Keratinocyte (primary cell): ENCODE measurements at regions not wholly inside any gene's neighbourhood (a gene's known extent, or its start where the extent isn't known, plus 50 kb on each side); places are given as distances from the start of the nearest gene placed in this dataset.

Experiments used
- DNase-seq: peaks from one replicate; pipeline ENCODE4 v3.0.0-alpha.2; 2011; ENCODE audit warnings: low read depth, missing footprints, low spot score
- FAIRE-seq: peaks from 2 replicates; lab custom pipeline; 2011; peaks lifted over from hg19 to GRCh38; lab: Jason Lieb, UNC
- H2AFZ ChIP-seq: 2 replicates; pipeline ENCODE4 v1.6.0; 2012; ENCODE audit warnings: low read length, control low read depth, inconsistent platforms; ENCODE audit not compliant: control insufficient read depth
- H3K27ac ChIP-seq: 2 replicates; pipeline ENCODE4 v1.5.1; 2011; ENCODE audit warnings: low read length; ENCODE audit not compliant: control insufficient read depth, insufficient read depth
- H3K27me3 ChIP-seq: 3 replicates; pipeline ENCODE4 v1.6.0; 2011; ENCODE audit warnings: low read length; ENCODE audit not compliant: control insufficient read depth, insufficient read depth; ENCODE audit errors: extremely low read depth
- H3K36me3 ChIP-seq, 2 experiments: 2 replicates in 1 of 2; 3 replicates in 1 of 2; pipeline ENCODE4 v1.5.1; 2011; ENCODE audit warnings: low read length in 2 of 2, mild to moderate bottlenecking in 1 of 2; ENCODE audit not compliant: control insufficient read depth in 2 of 2, insufficient read depth in 2 of 2; ENCODE audit errors: extremely low read depth in 1 of 2
- H3K4me1 ChIP-seq: 3 replicates; pipeline ENCODE4 v1.5.1; 2011; ENCODE audit warnings: low read length; ENCODE audit not compliant: control insufficient read depth, insufficient read depth; ENCODE audit errors: extremely low read depth
- H3K4me2 ChIP-seq: 3 replicates; pipeline ENCODE4 v1.6.0; 2011; ENCODE audit warnings: low read depth, low read length; ENCODE audit not compliant: control insufficient read depth, insufficient read depth; ENCODE audit errors: extremely low read depth
- H3K4me3 ChIP-seq, 3 experiments: fragments of 200-600 bp in 1 of 3; sonication (generic) in 1 of 3; 2 replicates in 2 of 3; 3 replicates in 1 of 3; pipeline ENCODE4 v1.5.1; 2011 to 2016; ENCODE audit warnings: low read length in 3 of 3, mild to moderate bottlenecking in 3 of 3, control low read depth in 2 of 3, inconsistent platforms in 1 of 3, low read depth in 1 of 3, mixed read lengths in 1 of 3, mixed run types in 1 of 3, moderate library complexity in 1 of 3; ENCODE audit not compliant: control insufficient read depth in 2 of 3, insufficient read depth in 2 of 3; ENCODE audit errors: extremely low read depth in 1 of 3
- H3K79me2 ChIP-seq: 2 replicates; pipeline ENCODE4 v1.6.0; 2012; ENCODE audit warnings: low read length; ENCODE audit not compliant: control insufficient read depth, insufficient read depth
- H3K9ac ChIP-seq: 3 replicates; pipeline ENCODE4 v1.6.0; 2011; ENCODE audit warnings: low read length; ENCODE audit not compliant: control insufficient read depth, insufficient read depth; ENCODE audit errors: extremely low read depth
- H3K9me1 ChIP-seq: 3 replicates; pipeline ENCODE4 v1.6.0; 2011; ENCODE audit warnings: low read length; ENCODE audit not compliant: control insufficient read depth, insufficient read depth; ENCODE audit errors: extremely low read depth
- H3K9me3 ChIP-seq: 2 replicates; pipeline ENCODE4 v1.5.1; 2012; ENCODE audit warnings: low read depth, low read length; ENCODE audit not compliant: control insufficient read depth
- H4K20me1 ChIP-seq: 3 replicates; pipeline ENCODE4 v1.6.0; 2011; ENCODE audit warnings: low read length; ENCODE audit not compliant: control insufficient read depth, insufficient read depth; ENCODE audit errors: extremely low read depth
- EZH2 ChIP-seq: IDR thresholded peaks from one replicate; pipeline ENCODE4 v1.6.1; 2012; ENCODE audit warnings: inconsistent platforms, mild to moderate bottlenecking, low read length, moderate library complexity
- dilution Hi-C: fragments of 300-500 bp; cut with MboI; formaldehyde crosslinking; loops from one replicate; pipeline ENCODE4 v1.7.0; 2020; ENCODE audit warnings: low sequenced_read_pairs; ENCODE audit not compliant: extremely low pct_ligation_motif_present
- TF ChIP-seq, protein P1 (sequence below), 3 experiments: IDR thresholded peaks in 1 of 3; conservative IDR thresholded peaks in 1 of 3; optimal IDR thresholded peaks in 1 of 3; 2 replicates in 2 of 3; 3 replicates in 1 of 3; pipeline versions ENCODE3 to v1.5.1; 2011; ENCODE audit warnings: low read length in 3 of 3, mild to moderate bottlenecking in 3 of 3, moderate library complexity in 2 of 3, control low read depth in 1 of 3, inconsistent platforms in 1 of 3; ENCODE audit not compliant: insufficient read depth in 2 of 3; ENCODE audit errors: extremely low read depth in 1 of 3

DNA sequence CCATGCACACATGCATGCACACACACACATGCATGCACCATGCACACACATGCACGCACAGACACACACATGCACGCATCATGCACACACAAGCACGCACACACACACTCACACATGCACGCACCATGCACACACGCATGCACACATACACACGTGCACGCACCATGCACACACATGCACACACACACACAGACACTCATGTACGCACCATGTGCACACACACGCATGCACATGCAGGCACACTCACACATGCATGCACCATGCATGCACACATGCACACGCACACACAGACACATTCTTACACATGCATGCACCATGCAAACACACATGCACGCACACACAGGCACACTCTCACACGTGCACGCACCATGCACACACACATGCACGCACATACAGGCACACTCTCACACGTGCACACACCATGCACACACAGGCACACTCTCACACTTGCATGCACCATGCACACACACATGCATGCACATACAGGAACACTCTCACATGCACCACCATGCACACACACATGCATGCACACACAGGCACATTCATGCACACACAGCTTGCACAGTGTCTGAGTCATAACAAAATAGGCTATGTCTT lies 117.5 kb downstream of the TENT4A start:
- TF ChIP-seq, protein P1, sequence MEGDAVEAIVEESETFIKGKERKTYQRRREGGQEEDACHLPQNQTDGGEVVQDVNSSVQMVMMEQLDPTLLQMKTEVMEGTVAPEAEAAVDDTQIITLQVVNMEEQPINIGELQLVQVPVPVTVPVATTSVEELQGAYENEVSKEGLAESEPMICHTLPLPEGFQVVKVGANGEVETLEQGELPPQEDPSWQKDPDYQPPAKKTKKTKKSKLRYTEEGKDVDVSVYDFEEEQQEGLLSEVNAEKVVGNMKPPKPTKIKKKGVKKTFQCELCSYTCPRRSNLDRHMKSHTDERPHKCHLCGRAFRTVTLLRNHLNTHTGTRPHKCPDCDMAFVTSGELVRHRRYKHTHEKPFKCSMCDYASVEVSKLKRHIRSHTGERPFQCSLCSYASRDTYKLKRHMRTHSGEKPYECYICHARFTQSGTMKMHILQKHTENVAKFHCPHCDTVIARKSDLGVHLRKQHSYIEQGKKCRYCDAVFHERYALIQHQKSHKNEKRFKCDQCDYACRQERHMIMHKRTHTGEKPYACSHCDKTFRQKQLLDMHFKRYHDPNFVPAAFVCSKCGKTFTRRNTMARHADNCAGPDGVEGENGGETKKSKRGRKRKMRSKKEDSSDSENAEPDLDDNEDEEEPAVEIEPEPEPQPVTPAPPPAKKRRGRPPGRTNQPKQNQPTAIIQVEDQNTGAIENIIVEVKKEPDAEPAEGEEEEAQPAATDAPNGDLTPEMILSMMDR (optimal IDR thresholded peaks at IDR 0.05 in 1 of 3, IDR thresholded peaks at IDR 0.05 in 1 of 3, conservative IDR thresholded peaks at IDR 0.05 in 1 of 3; ENCODE audit: extremely low read depth in 1 of 3, insufficient read depth in 2 of 3, low read length in 3 of 3), result no peak
- no peak for TF ChIP-seq EZH2
- H3K9ac ChIP-seq, result no peak overlapping the region
- no peaks in the 10 kb centered on the region for H3K4me1 ChIP-seq
- no peaks in the 10 kb centered on the region for H4K20me1 ChIP-seq
- H3K27ac ChIP-seq, result no peak overlapping the region
- H3K79me2 ChIP-seq, result no peaks in the 10 kb centered on the region
- no peak for FAIRE-seq
- no peaks in the 10 kb centered on the region for H3K36me3 ChIP-seq
- H3K9me3 ChIP-seq, result peaks cover 6% of the 10 kb centered on the region
- no peak for DNase-seq
- no peak overlapping the region for H2AFZ ChIP-seq
- no peaks in the 10 kb centered on the region for H3K27me3 ChIP-seq
- H3K9me1 ChIP-seq, result no peaks in the 10 kb centered on the region
- no peak overlapping the region for H3K4me3 ChIP-seq
- dilution Hi-C loops, result no loop called here
- H3K4me2 ChIP-seq, result no peak overlapping the region

DNA sequence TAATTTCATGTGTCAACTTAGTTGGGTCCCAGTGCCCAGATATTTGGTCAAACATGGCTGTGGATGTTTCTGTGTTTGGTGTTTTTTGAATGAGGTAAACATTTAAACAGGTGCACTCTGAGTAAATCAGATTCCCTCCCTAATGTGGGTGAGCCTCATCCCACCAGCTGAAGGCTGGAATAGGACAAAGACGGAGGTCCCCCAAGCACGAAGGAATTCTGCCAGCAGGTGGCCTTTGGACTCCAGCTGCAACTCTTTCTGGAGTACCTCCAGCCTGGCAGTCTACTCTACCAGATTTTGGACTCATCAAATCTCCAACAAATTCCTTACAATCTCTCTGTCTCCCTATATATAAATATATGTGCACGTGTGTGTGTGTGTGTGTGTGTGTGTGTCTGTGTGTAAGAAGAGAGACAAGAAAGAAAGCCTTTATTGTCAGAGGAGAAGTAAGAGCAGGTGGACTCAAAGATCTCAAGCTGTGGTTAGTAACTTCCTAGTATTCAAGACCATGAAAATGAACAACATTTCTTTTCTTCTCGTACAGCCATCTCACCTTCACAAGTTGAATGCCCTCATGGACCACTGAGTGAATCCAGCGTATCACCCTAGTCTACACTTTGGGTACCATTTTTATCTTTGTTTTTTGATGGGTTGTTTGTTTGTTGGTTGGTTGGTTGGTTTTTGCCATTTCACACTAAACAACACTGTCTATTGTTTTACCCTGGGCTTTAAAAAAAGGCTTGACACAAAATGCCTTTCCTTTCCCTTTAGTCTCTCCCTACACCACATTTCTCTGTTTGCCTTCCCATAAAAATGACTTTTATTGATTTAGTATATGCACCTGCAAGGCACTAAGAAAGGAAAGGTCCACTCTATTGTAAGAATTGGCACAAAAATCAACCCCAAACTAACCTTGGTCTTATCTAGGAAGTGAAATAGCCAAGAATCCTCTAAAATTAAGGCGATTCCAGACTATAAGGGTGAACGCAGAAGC lies 118.7 kb downstream of the TENT4A start:
- no peak overlapping the region for H3K9ac ChIP-seq
- H3K79me2 ChIP-seq, result no peaks in the 10 kb centered on the region
- no peaks in the 10 kb centered on the region for H3K27me3 ChIP-seq
- no peak overlapping the region for H3K4me3 ChIP-seq
- dilution Hi-C loops, result no loop called here
- FAIRE-seq, result no peak
- no peak overlapping the region for H3K4me2 ChIP-seq
- H4K20me1 ChIP-seq, result no peaks in the 10 kb centered on the region
- H3K9me3 ChIP-seq, result peaks cover 6% of the 10 kb centered on the region
- H3K9me1 ChIP-seq, result no peaks in the 10 kb centered on the region
- no peaks in the 10 kb centered on the region for H3K4me1 ChIP-seq
- H2AFZ ChIP-seq, result no peak overlapping the region
- TF ChIP-seq, protein P1 (optimal IDR thresholded peaks at IDR 0.05 in 1 of 3, IDR thresholded peaks at IDR 0.05 in 1 of 3, conservative IDR thresholded peaks at IDR 0.05 in 1 of 3; ENCODE audit: extremely low read depth in 1 of 3, insufficient read depth in 2 of 3, low read length in 3 of 3), result no peak
- no peak for TF ChIP-seq EZH2
- no peaks in the 10 kb centered on the region for H3K36me3 ChIP-seq
- no peak for DNase-seq
- H3K27ac ChIP-seq, result no peak overlapping the region
